T-helper 2 cell treated with Interferon-gamma antibody and Interleukin-4, amounts not matched to agents 100 ng/mL and 5 ng/mL, for 36 hours (primary cell): ENCODE measurements at regions not wholly inside any gene's neighbourhood (a gene's known extent, or its start where the extent isn't known, plus 50 kb on each side); places are given as distances from the start of the nearest gene placed in this dataset.

Experiments
- intact Hi-C: fragments of 100-400 bp; cut with micrococcal nuclease; formaldehyde crosslinking; loops from one replicate; pipeline ENCODE4 v1.15.1; 2023

DNA sequence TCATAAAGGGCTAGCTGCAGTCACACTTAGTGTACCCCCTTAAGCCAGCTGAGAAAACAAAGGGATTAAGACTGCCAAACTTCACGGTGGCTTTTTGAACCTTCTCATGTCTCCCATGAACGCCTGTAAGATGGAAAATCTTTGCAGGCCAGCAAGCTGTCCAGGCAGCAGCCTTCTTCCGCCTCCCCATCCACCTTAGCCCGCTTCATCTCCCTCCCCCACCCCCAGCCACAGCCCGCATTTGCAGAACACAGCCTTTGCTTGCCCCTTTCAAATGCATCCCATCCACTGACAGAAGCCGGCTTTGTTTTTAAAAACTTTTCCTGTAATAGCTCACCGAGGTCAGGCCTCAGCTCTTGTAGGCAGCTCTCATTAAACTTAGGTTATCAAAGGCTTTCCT is 113.8 kb upstream of the FAM9B start:
- intact Hi-C loops = no loop called here

DNA sequence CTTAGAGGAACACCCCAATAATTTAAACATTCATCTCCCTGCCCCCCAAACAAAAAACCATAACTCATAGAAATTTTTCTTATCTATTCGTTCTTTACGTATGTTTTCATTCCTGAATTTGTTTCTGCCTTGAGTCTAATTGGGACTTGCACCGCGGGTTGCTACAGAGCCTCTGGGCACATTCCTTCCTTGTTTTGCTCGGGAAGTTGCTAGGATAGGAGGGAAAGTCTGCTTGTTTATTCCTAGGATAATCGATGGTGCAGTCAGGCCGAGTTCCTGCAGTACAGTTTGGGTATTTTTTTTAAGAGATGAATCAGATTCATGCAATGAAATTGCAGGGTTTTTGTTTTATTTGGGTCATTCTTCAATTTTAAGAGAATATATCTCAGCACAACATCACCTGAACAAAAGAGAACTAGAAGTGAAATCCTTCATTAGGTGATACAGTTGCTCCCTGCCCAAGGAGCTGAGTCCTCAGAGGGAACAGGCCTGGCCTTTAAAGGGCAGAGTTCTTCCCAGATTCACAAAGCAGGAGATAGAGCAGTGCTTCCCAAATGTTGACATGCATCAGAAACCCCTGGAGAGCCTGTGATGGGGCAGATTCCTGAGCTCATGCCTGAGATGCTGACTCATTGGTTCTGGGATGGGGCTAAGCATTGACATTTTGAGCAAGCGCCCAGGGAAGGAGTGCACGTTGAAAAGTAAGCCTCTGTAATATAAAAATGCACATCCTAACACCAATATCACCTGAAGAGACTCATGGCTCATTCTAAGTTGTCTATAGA is 114.9 kb upstream of the FAM9B start:
- intact Hi-C loops = no loop called here

DNA sequence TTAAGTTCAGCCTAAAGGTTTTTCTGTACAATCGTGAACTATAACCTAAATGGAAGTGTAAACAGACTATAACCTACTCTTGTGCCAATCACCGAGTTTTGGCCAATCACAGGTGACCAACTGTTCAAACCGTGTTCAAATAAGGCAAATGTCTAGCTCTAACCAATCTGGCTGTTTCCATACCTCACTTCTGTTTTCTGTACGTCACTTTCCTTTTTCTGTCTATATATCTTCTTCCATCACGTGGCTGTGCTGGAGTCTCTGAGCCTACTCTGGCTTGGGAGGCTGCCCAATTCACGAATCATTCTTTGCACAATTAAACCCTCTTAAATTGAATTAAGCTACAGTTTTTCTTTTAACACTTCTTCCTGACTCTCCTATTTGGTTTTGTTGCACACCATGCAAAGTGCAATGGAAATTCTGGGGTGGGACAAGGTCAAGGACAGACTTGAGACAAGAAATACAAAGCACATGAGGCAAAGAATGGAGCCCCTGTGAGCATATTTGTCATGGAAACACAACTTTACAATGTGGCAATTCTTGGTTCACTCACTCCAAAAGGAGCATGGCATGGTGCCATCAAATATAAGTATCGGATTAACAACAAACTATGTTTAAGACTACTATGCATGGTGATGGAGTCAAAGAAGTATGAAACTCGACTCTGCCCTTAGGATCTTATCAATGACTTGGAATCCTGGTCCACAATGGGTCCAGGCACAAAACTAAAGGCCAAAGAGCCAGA is 115.7 kb upstream of the FAM9B start:
- intact Hi-C loops = no loop called here

DNA sequence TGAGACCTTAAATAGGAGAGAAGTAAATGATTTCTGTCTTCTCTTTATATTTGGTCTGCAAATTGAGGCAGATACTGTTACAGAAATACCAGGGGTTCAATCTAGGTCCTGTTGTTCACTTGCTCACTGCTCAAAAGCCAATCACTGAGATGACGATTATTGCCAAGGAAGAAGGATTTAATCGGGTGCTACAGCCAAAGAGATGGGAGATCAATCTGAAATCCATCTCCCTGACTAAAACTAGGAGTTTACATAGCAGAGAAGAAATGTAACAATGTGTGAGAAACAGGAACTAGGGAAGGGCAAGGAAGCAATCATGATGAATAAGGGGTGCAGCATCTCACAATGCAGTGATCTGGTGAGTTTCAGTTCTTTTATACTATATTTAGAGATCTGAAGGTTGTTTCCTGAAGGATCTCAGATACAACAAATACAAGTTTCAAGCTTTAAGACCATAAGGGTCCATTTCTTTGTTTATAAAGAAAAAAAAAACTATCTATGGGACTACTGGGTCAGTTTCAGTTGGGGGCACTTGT is 117.9 kb upstream of the FAM9B start:
- intact Hi-C loops = no loop called here

DNA sequence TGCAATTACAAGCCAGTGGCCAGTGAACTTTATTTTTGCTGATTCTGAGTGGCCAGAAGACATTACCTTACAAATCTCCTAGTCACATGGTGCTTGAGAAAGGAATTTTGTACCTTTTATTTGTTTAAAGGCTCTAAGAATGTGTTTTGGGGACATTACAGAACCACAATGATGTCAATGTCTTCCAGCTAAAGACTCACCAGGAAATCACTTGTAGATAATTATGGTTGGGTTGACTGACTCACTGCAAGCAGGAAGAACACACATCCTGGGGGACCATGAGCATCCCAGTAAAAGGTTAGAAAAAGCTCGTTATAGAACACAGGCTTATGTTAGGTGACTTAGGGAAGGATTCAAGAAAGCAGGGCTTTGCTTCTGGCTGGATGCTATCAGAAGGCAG is 119.4 kb upstream of the FAM9B start:
- intact Hi-C loops = no loop called here

DNA sequence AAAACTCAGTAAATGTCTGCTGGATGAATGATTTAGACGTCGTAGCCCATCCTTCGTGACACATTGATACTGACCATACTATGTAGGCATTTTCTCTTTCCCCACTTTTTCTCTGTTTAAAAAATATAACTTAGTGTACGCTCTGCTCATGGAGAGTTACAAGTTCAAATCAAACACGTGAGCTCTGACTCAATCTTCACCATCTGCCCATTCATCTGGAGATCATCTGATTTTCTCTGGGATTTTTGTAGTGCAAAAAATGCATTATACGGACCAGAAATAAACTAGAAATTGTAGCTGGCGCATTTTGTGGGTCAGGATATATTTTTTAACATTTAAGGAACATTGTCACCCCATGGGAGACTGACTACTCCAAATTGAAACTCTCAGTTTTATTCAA is 124.7 kb upstream of the FAM9B start:
- intact Hi-C loops = no loop called here

DNA sequence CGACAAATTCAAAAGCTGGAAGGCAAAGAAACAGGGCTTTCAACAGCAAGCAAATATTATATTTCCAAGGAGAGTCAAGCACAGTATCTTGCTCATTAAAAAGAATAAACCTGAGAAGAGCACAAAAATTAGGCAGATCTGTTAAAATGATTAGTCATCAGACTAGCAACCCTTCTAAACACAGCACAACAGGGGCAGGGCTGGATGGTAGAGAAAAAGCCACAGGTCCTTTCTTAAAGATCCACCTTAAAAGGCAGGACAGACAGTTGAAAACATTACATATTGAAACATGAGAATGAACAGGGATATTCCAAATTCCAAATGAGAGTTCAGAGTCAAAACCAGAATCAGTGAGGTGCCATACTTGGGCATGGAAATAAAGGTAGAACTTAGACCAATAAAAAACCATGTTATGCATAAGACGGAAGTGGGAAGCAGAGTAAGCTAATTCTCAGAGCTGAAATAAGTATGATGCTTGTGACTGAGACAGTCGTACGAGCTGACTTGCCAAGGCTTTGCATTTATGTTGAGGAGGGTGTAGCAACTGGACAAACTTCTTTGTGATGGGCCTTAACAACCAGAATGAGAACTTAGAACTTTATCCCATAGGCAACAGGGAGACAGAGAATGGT is 126.9 kb upstream of the FAM9B start:
- intact Hi-C loops = loop anchor here (5.0 kb wide), 1 partner anchor 191 kb away; no protein-coding TSS in a partner anchor

DNA sequence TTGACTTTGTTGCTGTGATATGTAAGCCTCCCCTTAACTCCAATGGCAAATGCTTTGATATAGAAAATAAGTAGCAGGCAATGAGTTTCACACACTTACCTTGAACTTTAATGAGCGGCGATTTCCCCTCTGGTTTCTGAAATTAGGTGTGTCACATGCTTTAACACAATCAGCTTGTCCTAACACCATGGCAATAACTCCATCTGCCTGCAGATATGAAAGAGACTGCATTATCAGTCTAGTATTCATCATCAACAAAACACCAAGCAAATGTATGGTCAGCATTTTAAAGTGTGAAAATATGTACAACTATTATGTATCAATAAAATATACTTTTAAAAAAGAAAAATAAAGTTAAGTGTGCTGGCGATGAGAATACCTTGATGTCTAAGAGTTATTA is 128.8 kb upstream of the FAM9B start:
- intact Hi-C loops = loop anchor here (5.0 kb wide), 1 partner anchor 190 kb away; no protein-coding TSS in a partner anchor

DNA sequence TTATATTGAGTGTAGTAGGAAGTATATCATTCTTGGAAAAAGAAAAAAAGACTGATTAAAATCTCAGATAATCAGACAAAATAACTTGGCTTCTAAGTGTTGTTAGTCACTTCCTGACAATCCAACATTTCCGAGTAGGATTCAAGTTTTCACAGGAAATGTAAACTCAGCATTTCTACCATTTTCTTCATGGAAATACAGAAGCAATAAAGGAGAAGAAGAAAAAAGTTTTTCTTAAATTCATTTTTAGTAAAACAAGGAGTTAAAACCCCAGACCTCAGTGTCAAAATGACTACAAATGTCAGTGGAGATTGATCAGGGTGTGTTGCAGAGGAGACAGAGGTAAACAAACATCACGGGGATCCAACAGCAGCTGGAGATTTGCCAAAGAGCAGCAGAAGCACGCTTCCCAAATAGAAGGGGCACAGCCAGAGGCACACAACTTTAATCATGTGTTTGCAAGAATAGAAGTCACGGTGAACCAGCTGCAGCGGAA is 129.3 kb upstream of the FAM9B start:
- intact Hi-C loops = loop anchor here (5.0 kb wide), 1 partner anchor 189 kb away; no protein-coding TSS in a partner anchor

DNA sequence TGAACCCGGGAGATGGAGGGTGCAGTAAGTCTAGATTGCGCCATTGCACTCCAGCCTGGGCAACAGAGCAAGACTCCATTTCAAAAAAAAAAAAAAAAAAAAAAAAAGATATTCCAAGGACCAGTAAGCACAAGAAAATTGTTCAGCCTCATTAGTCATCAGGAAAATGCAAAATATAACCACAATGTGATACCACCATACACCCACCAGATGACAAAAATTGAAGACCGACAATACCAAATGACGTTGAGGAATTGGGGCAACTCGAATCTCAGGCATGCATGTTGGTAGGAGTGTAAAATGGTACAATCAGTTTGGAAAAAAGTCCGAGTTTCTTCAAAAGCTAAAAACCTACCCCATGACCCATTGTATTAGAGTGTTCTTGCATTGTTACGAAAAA is 130.2 kb upstream of the FAM9B start:
- intact Hi-C loops = loop anchor here (5.0 kb wide), 1 partner anchor 188 kb away; no protein-coding TSS in a partner anchor

DNA sequence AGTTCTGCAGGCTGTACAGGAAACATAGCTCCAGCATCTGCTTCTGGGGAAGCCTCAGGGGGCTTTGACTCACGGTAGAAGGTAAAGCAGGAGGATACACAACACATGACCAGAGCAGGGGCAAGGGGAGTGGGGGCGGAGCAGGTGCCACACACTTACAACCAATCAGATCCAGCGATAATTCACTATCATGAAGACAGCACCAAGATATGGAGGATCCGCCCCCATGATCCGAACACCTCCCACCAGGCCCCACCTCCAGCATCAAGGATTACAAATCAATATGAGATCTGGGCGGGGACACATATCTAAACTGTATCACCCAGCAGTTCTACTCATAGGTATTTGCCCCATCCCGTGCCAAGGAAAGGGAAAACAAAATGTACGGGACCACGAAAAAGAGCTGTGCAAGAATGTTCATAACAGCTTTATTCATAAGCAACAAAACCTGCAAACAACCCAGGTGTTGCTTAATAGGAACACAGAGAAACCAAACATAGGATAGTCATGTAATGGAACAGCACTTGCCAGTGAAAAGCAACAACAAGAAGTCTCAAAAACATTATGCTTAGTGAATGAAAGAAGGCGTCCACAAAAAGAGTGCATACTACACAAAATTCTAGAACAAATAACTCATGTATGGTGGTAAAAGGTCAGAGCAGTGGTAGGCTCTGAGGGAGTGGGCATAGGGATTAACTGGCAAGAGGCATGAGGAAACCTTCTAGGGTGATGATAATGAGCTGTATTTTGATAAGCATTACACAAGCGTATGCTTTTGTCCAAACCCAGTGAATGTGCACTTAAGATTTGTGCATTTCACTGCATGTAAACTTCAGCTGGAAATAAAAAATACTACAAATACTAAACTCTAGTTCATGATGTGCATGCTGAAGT is 130.9 kb upstream of the FAM9B start:
- intact Hi-C loops = loop anchor here (5.0 kb wide), 2 partner anchors 188 to 293 kb away; no protein-coding TSS in a partner anchor

DNA sequence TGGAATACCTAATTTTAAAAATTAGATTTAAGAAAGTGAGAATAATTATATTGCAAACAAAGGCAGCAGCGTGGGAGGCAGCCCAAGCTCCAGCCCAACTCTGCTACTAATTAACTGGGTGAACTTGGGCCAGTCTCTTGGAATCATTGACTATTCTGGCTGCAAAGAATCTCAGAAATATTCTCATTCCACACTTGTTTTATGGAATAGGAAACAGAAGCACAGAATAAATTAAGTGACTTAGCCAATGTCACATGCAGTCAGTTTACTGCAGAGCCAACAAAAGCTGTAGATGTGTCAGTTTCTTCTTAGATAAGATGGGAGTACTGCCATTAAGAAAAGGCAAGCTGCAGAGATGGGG is 132.6 kb upstream of the FAM9B start:
- intact Hi-C loops = loop anchor here (5.0 kb wide), 1 partner anchor 291 kb away; no protein-coding TSS in a partner anchor

DNA sequence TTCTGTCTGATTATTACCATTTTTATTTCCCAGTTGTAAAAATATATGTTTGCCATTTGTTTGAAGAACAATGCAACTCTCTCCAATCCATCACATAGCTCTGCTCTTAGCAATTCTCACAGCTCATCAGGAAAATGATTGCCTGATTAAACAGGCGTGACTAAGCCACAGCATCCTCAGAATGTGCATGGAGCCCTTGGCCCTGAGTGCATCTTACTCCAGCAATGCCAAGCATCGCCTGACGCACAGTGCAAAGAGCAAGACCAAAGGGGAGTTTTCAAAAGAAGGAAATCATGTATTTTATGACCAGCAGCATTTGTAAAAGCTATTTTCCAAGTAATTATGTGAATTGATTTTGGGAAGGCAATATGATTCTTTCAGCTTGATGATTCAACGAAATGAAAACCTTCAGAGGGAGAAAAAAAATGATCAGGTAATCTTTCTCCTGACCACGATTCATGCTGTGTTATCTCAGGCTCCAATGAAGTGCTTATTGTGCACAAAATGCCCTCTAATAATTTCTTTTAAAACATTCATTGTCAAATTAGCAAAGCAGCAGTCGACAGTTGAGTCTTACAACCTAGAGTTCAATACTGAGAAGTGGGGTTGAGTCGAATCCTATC is 138.0 kb upstream of the FAM9B start:
- intact Hi-C loops = no loop called here

DNA sequence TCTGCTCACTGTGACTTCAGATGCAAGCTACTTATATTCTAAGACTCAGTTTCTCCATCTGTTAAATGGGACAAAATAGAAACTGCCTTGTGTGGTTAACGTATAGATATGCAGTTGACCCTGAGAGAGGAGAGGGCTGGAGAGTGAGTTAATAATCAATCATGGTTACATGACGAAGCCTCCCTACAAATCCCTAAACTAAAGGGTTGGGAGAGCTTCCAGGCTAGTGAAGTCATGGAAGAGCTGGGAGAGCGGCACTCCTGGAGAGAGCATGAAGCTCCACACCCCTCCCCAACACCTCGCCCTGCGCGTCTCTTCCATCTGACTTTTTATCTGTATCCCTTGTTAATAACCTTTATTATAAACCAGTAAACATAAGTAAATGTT is 138.5 kb upstream of the FAM9B start:
- intact Hi-C loops = no loop called here

DNA sequence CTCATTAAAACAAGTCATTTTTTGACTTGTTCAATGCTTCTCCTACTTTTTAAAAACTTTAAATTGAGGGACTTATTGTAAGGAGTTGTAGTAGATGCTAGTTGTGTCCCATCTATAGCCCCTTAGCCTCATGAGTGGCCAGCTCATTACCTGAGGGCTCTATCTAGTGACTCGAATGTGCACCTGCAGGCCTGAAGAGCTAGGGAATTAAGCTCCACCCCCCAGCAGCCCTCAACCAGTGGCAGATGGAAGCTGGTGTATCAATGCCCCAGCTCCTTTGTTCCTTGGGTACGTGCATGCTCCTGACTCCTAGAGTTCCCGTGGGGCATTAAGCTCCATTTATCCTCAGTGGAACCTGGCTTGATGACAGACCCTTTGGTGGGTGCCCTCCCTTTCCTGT is 146.7 kb upstream of the FAM9B start:
- intact Hi-C loops = no loop called here

DNA sequence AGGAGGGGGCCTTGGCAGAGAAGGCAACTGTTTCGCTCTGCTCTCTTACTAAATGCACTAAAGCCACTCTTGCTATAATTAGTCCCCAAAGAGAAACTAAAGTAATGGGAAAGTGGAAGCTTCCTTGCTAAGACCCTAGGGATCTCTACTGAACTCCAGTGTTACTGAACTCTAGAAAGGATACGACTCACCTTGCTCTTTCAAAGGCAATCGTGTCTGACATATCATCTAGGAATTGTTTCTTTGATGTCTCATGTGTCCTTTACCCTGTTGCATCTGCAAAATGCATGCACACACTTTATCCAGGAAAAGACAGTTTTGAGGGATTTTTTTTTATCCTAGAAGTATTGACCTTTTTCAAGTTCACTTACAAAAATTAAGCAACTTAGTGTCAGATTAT is 148.1 kb upstream of the FAM9B start:
- intact Hi-C loops = no loop called here

DNA sequence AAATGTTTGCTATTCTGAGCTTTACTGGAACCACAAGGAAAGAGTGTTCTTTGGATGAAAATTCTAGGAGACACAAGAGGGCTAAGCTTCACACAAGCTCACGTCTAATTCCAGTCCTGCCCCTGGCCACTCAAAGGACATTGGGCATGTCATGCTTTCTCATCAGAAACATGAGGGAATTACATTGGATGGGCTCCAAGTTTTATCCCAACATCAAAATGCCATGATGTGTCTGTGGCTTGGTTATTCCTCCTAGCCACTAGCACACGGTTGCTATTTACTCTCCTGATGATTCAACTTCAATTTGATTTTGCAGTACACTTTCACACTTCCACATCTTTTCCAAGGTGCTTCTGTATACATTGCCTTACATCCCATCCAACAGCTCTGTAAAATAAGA is 149.6 kb upstream of the FAM9B start:
- intact Hi-C loops = no loop called here

DNA sequence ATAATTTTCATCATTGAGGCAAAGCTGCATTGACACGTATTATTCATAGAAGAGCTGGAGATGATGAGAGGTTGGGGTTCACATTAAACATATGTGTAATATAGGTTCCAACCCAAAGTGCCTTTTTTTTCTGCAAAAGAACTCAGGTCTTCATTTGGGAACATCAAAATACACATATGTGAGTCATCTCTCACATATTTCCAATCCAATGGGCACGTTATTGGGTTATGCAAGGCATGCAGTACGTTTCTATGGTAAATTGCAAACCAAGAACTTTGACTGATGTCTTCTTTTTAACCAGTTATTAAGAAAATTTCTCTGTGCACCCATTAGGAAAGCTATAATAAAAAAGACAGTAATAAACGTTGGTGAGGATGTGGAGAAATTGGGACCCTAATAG is 150.3 kb upstream of the FAM9B start:
- intact Hi-C loops = no loop called here

DNA sequence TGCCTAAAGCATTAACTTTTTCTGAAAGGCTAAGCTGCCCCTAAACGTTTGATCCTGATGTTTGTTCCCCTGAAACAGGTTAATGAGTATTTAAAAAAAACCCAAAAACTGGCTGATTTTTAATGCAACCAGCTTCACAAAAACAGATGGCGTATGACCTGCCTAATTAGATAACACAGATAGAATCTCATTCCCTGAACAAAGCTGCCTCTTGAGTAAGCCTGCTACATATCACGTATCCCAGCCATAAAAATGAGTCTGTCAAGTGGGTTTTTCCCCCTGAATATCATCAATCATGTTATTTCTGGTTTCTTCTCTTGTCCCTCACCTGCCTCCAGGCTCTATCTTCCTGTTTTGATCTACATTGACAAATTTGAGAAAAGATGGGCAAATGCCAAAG is 154.2 kb upstream of the FAM9B start:
- intact Hi-C loops = no loop called here

DNA sequence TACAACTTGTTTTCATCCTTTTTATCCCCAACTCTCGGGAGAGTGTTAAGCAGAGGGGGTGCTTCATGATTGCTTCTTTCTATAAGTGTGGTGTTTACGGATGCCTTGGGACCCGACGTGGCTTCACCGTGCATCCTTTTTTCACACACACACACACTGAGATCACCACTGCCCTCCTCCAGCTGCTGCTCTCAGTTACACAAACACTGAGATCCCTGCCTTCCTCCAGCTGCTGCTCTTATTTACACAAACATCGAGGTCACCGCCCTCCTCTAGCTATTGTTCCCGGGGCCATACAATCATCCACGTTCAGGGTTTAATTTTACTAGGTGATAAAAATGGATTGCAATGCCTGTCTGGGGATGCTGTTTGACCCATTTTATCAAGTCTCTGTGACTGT is 155.4 kb upstream of the FAM9B start:
- intact Hi-C loops = no loop called here
